Gastroesophageal sphincter (tissue), 4 donors: ENCODE measurements at regions not wholly inside any gene's neighbourhood (a gene's known extent, or its start where the extent isn't known, plus 50 kb on each side); places are given as distances from the start of the nearest gene placed in this dataset.

Source experiments
- ATAC-seq: fragments of 150-250 bp; one replicate; pipeline ENCODE4 v1.9.1; 2016; ENCODE audit warnings: mild to moderate bottlenecking, moderate library complexity
- H3K27ac ChIP-seq, 4 donors: fragments of 200-600 bp; sonication (generic) in 3 of 4; 1 replicate in 3 of 4; 2 replicates in 1 of 4; pipeline ENCODE4 v1.5.1; 2016 to 2019
- H3K27me3 ChIP-seq: fragments of 200-600 bp; sonication (generic); one replicate; pipeline ENCODE4 v1.5.1; 2019
- H3K36me3 ChIP-seq, 2 donors: fragments of 200-600 bp; sonication (generic); one replicate each; pipeline ENCODE4 v1.5.1; 2019; ENCODE audit warnings: control low read depth in 1 of 2
- H3K4me1 ChIP-seq, 3 donors: fragments of 200-600 bp; sonication (generic); 1 replicate in 2 of 3; 2 replicates in 1 of 3; pipeline ENCODE4 v1.5.1; 2016 to 2019; ENCODE audit warnings: control low read depth in 2 of 3
- H3K4me3 ChIP-seq, 2 donors: fragments of 200-600 bp; sonication (generic); one replicate each; pipeline ENCODE4 v1.5.1; 2019; ENCODE audit warnings: mild to moderate bottlenecking in 1 of 2, moderate library complexity in 1 of 2
- H3K9me3 ChIP-seq, 3 donors: fragments of 200-600 bp; sonication (generic); one replicate each; pipeline ENCODE4 v1.5.1; 2017 to 2019; ENCODE audit warnings: control low read depth in 2 of 3
- CTCF ChIP-seq, 4 experiments: fragments of 200-600 bp in 2 of 4; fragments of 450-650 bp in 2 of 4; sonication (generic) in 1 of 4; IDR thresholded peaks; one replicate each; pipeline ENCODE4 v1.5.1; 2017 to 2019; ENCODE audit warnings: antibody characterized with exemption in 4 of 4, mild to moderate bottlenecking in 2 of 4, moderate library complexity in 2 of 4
- EP300 ChIP-seq: sonication (generic); formaldehyde crosslinking; IDR thresholded peaks from one replicate; pipeline ENCODE4 v1.6.1; 2017; ENCODE audit warnings: antibody characterized with exemption, mild to moderate bottlenecking
- POLR2A ChIP-seq, 2 donors: fragments of 450-650 bp; IDR thresholded peaks; one replicate each; pipeline ENCODE4 v1.6.1; 2017; ENCODE audit warnings: antibody characterized with exemption in 2 of 2, mild to moderate bottlenecking in 2 of 2, moderate library complexity in 1 of 2
- POLR2AphosphoS5 ChIP-seq: sonication (generic); formaldehyde crosslinking; IDR thresholded peaks from one replicate; pipeline ENCODE4 v1.6.1; 2017; ENCODE audit warnings: antibody characterized with exemption
- WGBS, 2 donors: methylation state at CpG; one replicate each; pipeline ENCODE4 v1.1.5; 2018; ENCODE audit warnings: low coverage in 1 of 2; 5-methylcytosine and 5-hydroxymethylcytosine counted together

GRCh38 chr12:114481200-114481535, 75.2 kb upstream of the TBX5 start:
- H3K4me3 ChIP-seq: no peak overlapping the region
- H3K9me3 ChIP-seq: peaks cover 0 to 3% (median 0%) of the 10 kb centered on the region in 3 donors
- H3K36me3 ChIP-seq: no peaks in the 10 kb centered on the region
- 40 to 51% methylated on average over 2 to 3 of the region's 6 CpGs for WGBS, 2 donors
- peaks cover 85% of the 10 kb centered on the region for H3K27me3 ChIP-seq
- TF ChIP-seq CTCF (IDR thresholded peaks at IDR 0.05) (no peak), POLR2A (IDR thresholded peaks at IDR 0.05) (no peak), POLR2AphosphoS5 (no peak), EP300 (no peak)
- H3K4me1 ChIP-seq: peaks cover 0 to 21% (median 3%) of the 10 kb centered on the region in 3 donors
- ATAC-seq: no peak
- H3K27ac ChIP-seq: no peak overlapping the region

- no peaks in the 10 kb centered on the region for H3K36me3 ChIP-seq
- TF ChIP-seq CTCF (IDR thresholded peaks at IDR 0.05) (no peak), POLR2AphosphoS5 (no peak), EP300 (no peak), POLR2A (IDR thresholded peaks at IDR 0.05) (no peak)
- H3K27ac ChIP-seq: no peak overlapping the region
- WGBS, 2 donors: 5 to 13% methylated on average over 22 to 23 of the region's 34 CpGs
- H3K9me3 ChIP-seq: no peaks in the 10 kb centered on the region
- peak overlapping the region; percentile 25 to 42 for H3K4me3 ChIP-seq
- H3K4me1 ChIP-seq: peaks cover 0 to 21% (median 3%) of the 10 kb centered on the region in 3 donors
- peaks cover 87% of the 10 kb centered on the region for H3K27me3 ChIP-seq
- ATAC-seq: peak; percentile 63
Observed at GRCh38 chr12:114480337-114481199, 74.6 kb upstream of the TBX5 start.

- peak; percentile 25 for ATAC-seq
- H3K36me3 ChIP-seq: no peaks in the 10 kb centered on the region
- no peaks in the 10 kb centered on the region for H3K9me3 ChIP-seq
- no peak overlapping the region for H3K27ac ChIP-seq
- peaks cover 84% of the 10 kb centered on the region for H3K27me3 ChIP-seq
- 4 to 19% methylated on average over 5 to 20 of the region's 22 CpGs for WGBS, 2 donors
- TF ChIP-seq POLR2AphosphoS5: no peak
- TF ChIP-seq CTCF (IDR thresholded peaks at IDR 0.05): no peak
- TF ChIP-seq EP300: no peak
- TF ChIP-seq POLR2A (IDR thresholded peaks at IDR 0.05): no peak
- peaks cover 0 to 21% (median 3%) of the 10 kb centered on the region in 3 donors for H3K4me1 ChIP-seq
- peak overlapping the region; percentile 25 to 42 for H3K4me3 ChIP-seq
Observed at GRCh38 chr12:114479831-114480230, 73.9 kb upstream of the TBX5 start.

- H3K4me3 ChIP-seq: no peak overlapping the region
- no peak for ATAC-seq
- WGBS, 2 donors: 53 to 90% methylated on average over 3 to 4 of the region's 5 CpGs
Observed at GRCh38 chr12:114478865-114479264, 72.9 kb upstream of the TBX5 start.

More at GRCh38 chr12:114478865-114479264, 72.9 kb upstream of the TBX5 start:
- H3K36me3 ChIP-seq: no peaks in the 10 kb centered on the region
- H3K27me3 ChIP-seq: peaks cover 84% of the 10 kb centered on the region
- H3K27ac ChIP-seq: no peak overlapping the region
- H3K4me1 ChIP-seq: peaks cover 0 to 21% (median 3%) of the 10 kb centered on the region in 3 donors
- TF ChIP-seq CTCF (IDR thresholded peaks at IDR 0.05) (no peak), POLR2AphosphoS5 (no peak), POLR2A (IDR thresholded peaks at IDR 0.05) (no peak), EP300 (no peak)
- no peaks in the 10 kb centered on the region for H3K9me3 ChIP-seq
